SH-SY5Y (cell line): ENCODE measurements at regions not wholly inside any gene's neighbourhood (a gene's known extent, or its start where the extent isn't known, plus 50 kb on each side); places are given as distances from the start of the nearest gene placed in this dataset.

ENCODE experiments used
- GATA2 ChIP-seq: IDR thresholded peaks from 2 replicates; pipeline ENCODE4 v1.6.1; 2011; ENCODE audit warnings: mild to moderate bottlenecking, low read depth, low read length
- GATA3 ChIP-seq: IDR thresholded peaks from 2 replicates; pipeline ENCODE4 v1.6.1; 2011; ENCODE audit warnings: low read depth, mild to moderate bottlenecking, low read length, moderate library complexity

- TF ChIP-seq GATA3 (no peak), GATA2 (no peak)
Observed at GRCh38 chr4:141340458-141340857, 119.8 kb downstream of the ZNF330 start.
